B cell (primary cell): ENCODE measurements at regions not wholly inside any gene's neighbourhood (a gene's known extent, or its start where the extent isn't known, plus 50 kb on each side); places are given as distances from the start of the nearest gene placed in this dataset.

Experiments
- ATAC-seq: fragments of 200-7000 bp; cut with Tn5 transposase; one replicate; pipeline ENCODE4 v1.10.0; 2021; ENCODE audit warnings: low read depth, mild to moderate bottlenecking, moderate number of reproducible peaks, moderate library complexity
- CTCF ChIA-PET: fragments of 350-600 bp; sonication (Branson Sonifier 250); formaldehyde crosslinking; loops from one replicate; lab custom pipeline; 2021; ENCODE audit warnings: antibody characterized with exemption, inconsistent platforms; lab: Charles Lee
- POLR2A ChIA-PET: fragments of 350-600 bp; sonication (Branson Sonifier 250); formaldehyde crosslinking; loops from one replicate; lab custom pipeline; 2021; ENCODE audit warnings: antibody characterized with exemption; lab: Charles Lee
- DNase-seq: peaks from one replicate; pipeline ENCODE4 v3.0.0; 2013
- H2AFZ ChIP-seq: 2 replicates; pipeline ENCODE4 v1.6.1; 2012; ENCODE audit warnings: mild to moderate bottlenecking, low read depth, low read length; ENCODE audit not compliant: insufficient read depth, poor library complexity, severe bottlenecking
- H3K27ac ChIP-seq, 2 donors: 1 replicate in 1 of 2; 2 replicates in 1 of 2; pipeline ENCODE4 v1.5.1; 2012 to 2013; ENCODE audit warnings: low read length in 2 of 2, mild to moderate bottlenecking in 2 of 2, moderate library complexity in 1 of 2
- H3K27me3 ChIP-seq, 4 experiments: fragments of 200-600 bp in 1 of 4; sonication (generic) in 1 of 4; replicated peaks in 1 of 4; 1 replicate in 2 of 4; 2 replicates in 2 of 4; pipeline versions ENCODE4 v1.6.1 to v1.7.0; 2013 to 2016; ENCODE audit warnings: low read length in 3 of 4, mild to moderate bottlenecking in 2 of 4, mixed read lengths in 1 of 4, moderate library complexity in 1 of 4; ENCODE audit not compliant: insufficient read depth in 4 of 4, control insufficient read depth in 3 of 4; ENCODE audit errors: control extremely low read depth in 1 of 4
- H3K36me3 ChIP-seq, 2 experiments: replicated peaks in 1 of 2; 1 replicate in 1 of 2; 2 replicates in 1 of 2; pipeline versions ENCODE4 v1.6.1 to v1.7.1; 2013; ENCODE audit warnings: low read length in 1 of 2; ENCODE audit not compliant: insufficient read depth in 2 of 2, control insufficient read depth in 1 of 2; ENCODE audit errors: control extremely low read depth in 1 of 2, extremely low read depth in 1 of 2
- H3K4me1 ChIP-seq, 2 donors: fragments of 200-600 bp in 1 of 2; sonication (generic) in 1 of 2; 1 replicate in 1 of 2; 2 replicates in 1 of 2; pipeline versions ENCODE4 v1.5.1 to v1.6.1; 2013 to 2017; ENCODE audit warnings: low read length in 2 of 2; ENCODE audit not compliant: control insufficient read depth in 2 of 2, insufficient read depth in 2 of 2
- H3K4me2 ChIP-seq: replicated peaks from 2 replicates; pipeline ENCODE3; 2012; ENCODE audit warnings: mild to moderate bottlenecking, low read depth, low read length; ENCODE audit not compliant: poor library complexity, severe bottlenecking
- H3K4me3 ChIP-seq, 5 experiments: fragments of 200-600 bp in 1 of 5; sonication (generic) in 1 of 5; 1 replicate in 3 of 5; 2 replicates in 2 of 5; pipeline versions ENCODE4 v1.5.1 to v1.7.0; 2011 to 2016; ENCODE audit warnings: low read length in 4 of 5, mild to moderate bottlenecking in 4 of 5, low read depth in 2 of 5, control low read depth in 1 of 5, moderate library complexity in 1 of 5; ENCODE audit not compliant: insufficient read depth in 1 of 5; ENCODE audit errors: control extremely low read depth in 1 of 5, extremely low read depth in 1 of 5
- H3K79me2 ChIP-seq: fragments of 200-600 bp; sonication (generic); one replicate; pipeline ENCODE4 v1.6.0; 2016; ENCODE audit warnings: low read length; ENCODE audit not compliant: control insufficient read depth, insufficient read depth
- H3K9ac ChIP-seq: fragments of 200-600 bp; sonication (generic); 2 replicates; pipeline ENCODE4 v1.6.1; 2017; ENCODE audit warnings: mild to moderate bottlenecking, low read length, moderate library complexity
- H3K9me3 ChIP-seq, 3 donors: one replicate each; pipeline versions ENCODE4 v1.6.1 to v1.7.1; 2013; ENCODE audit warnings: low read length in 2 of 3; ENCODE audit not compliant: control insufficient read depth in 2 of 3, insufficient read depth in 1 of 3; ENCODE audit errors: control extremely low read depth in 1 of 3
- H4K20me1 ChIP-seq: 2 replicates; pipeline ENCODE4 v1.6.0; 2012; ENCODE audit warnings: mild to moderate bottlenecking, low read length; ENCODE audit not compliant: insufficient read depth, control insufficient read depth, poor library complexity, severe bottlenecking
- H3K27ac Mint-ChIP-seq: one replicate; pipeline ENCODE4 v1.8.0; 2021; ENCODE audit warnings: mixed read lengths
- H3K27me3 Mint-ChIP-seq: one replicate; pipeline ENCODE4 v1.8.0; 2021; ENCODE audit warnings: mixed read lengths
- H3K4me1 Mint-ChIP-seq: one replicate; pipeline ENCODE4 v1.8.0; 2021; ENCODE audit warnings: mixed read lengths
- H3K4me3 Mint-ChIP-seq: one replicate; pipeline ENCODE4 v1.8.0; 2021; ENCODE audit warnings: mixed read lengths
- H3K9me3 Mint-ChIP-seq: one replicate; pipeline ENCODE4 v1.8.0; 2022; ENCODE audit warnings: mixed read lengths; ENCODE audit not compliant: insufficient read depth
- EZH2 ChIP-seq: IDR thresholded peaks from 2 replicates; pipeline ENCODE4 v1.6.1; 2012; ENCODE audit warnings: borderline replicate concordance, low read depth, mild to moderate bottlenecking, moderate library complexity, low read length; ENCODE audit not compliant: insufficient read depth, poor library complexity, severe bottlenecking
- WGBS: methylation state at CpG from one replicate; pipeline ENCODE4 v1.1.5; 2013; ENCODE audit warnings: missing lambda C conversion rate; ENCODE audit not compliant: insufficient coverage; 5-methylcytosine and 5-hydroxymethylcytosine counted together
- intact Hi-C: fragments of 100-400 bp; cut with micrococcal nuclease; formaldehyde crosslinking; loops from one replicate; pipeline ENCODE4 v1.10.0; 2022
- TF ChIP-seq, protein P1 (sequence below): fragments of 200-600 bp; IDR thresholded peaks from one replicate; pipeline ENCODE4 v1.8.0; 2022; ENCODE audit warnings: antibody characterized with exemption, mild to moderate bottlenecking

DNA sequence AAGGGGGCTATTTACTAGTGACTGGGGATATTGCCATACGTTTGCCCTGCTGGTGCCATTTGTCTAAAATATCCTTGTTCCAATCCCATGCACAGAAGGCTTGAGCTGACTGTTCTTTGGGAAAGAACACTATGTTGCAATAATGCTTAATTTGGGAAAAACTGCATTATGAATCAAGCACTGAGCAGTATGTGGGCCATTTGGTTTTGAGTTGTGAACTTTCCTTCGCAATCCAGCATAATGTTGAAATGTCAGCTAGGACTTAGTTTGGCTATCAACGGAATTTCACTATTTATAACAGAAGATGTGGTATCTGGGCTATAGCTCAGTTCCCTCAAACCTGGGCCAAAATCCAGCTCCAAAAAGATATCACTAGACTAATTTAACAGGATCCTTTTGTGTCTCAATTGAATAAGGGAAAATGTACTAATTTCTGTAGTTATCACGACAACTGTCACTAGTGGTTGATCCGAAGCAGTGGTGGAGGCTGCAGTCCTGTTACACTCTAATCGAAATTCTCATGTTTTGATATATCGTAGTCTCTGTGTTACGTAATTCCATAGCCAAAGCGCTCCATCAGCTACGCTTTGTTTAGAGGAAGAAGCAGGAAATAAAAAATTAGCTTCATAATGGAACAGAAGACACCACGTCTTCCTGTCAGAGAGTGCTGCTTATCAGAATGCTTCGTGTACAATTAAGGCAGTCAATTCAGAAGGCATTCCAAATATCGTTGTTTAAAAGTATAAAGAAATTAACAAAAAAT is 686.8 kb upstream of the SALL3 start:
- intact Hi-C loops: no loop called here
- no peak for ATAC-seq
- Histone ChIP-seq H2AFZ (no peak overlapping the region), H4K20me1 (no peaks in the 10 kb centered on the region), H3K36me3 (no peaks in the 10 kb centered on the region), H3K9me3 (peaks cover 0 to 25% (median 0%) of the 10 kb centered on the region in 3 donors), H3K27ac (no peak overlapping the region), H3K4me1 (no peaks in the 10 kb centered on the region), H3K9ac (no peak overlapping the region), H3K79me2 (no peaks in the 10 kb centered on the region), H3K27me3 (no peaks in the 10 kb centered on the region), H3K4me3 (no peak overlapping the region), H3K4me2 (no peak overlapping the region)
- Mint-ChIP-seq H3K9me3 (no peaks in the 10 kb centered on the region), H3K27me3 (no peaks in the 10 kb centered on the region), H3K4me3 (no peak overlapping the region), H3K4me1 (no peaks in the 10 kb centered on the region), H3K27ac (no peak overlapping the region)
- CTCF ChIA-PET: no interaction called here
- WGBS: 80% methylated on average over 11 of the region's 13 CpGs
- POLR2A ChIA-PET: no interaction called here
- no peak for DNase-seq
- TF ChIP-seq EZH2: no peak
- TF ChIP-seq, protein P1, sequence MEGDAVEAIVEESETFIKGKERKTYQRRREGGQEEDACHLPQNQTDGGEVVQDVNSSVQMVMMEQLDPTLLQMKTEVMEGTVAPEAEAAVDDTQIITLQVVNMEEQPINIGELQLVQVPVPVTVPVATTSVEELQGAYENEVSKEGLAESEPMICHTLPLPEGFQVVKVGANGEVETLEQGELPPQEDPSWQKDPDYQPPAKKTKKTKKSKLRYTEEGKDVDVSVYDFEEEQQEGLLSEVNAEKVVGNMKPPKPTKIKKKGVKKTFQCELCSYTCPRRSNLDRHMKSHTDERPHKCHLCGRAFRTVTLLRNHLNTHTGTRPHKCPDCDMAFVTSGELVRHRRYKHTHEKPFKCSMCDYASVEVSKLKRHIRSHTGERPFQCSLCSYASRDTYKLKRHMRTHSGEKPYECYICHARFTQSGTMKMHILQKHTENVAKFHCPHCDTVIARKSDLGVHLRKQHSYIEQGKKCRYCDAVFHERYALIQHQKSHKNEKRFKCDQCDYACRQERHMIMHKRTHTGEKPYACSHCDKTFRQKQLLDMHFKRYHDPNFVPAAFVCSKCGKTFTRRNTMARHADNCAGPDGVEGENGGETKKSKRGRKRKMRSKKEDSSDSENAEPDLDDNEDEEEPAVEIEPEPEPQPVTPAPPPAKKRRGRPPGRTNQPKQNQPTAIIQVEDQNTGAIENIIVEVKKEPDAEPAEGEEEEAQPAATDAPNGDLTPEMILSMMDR: no peak

DNA sequence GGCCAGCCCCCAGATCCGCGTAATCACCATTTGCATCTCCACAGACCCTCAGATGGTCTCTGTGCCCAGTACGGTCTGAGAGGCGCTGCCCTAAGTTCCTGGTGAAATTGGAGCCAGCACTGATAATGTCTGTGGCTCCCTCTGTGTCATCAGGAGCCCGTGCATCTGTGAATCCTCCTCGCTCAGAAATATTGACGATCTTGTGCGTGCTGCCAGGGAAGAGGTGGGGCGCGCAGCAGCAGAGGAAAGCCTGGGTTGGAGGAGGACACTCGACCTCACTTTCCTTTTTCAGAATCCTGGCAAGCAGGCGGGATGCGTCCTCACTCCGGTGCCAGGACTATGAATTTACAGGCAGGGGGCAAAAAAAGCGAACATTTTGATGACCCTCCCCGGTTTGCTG is 686.1 kb upstream of the SALL3 start:
- Histone ChIP-seq H3K9ac (no peak overlapping the region), H2AFZ (no peak overlapping the region), H3K79me2 (no peaks in the 10 kb centered on the region), H3K9me3 (peaks cover 0 to 25% (median 0%) of the 10 kb centered on the region in 3 donors), H3K4me2 (no peak overlapping the region), H3K27me3 (no peaks in the 10 kb centered on the region), H3K27ac (no peak overlapping the region), H4K20me1 (no peaks in the 10 kb centered on the region), H3K4me3 (no peak overlapping the region), H3K4me1 (no peaks in the 10 kb centered on the region), H3K36me3 (no peaks in the 10 kb centered on the region)
- no peaks in the 10 kb centered on the region for H3K9me3 Mint-ChIP-seq
- intact Hi-C loops: no loop called here
- no peak for ATAC-seq
- H3K27ac Mint-ChIP-seq: no peak overlapping the region
- no peaks in the 10 kb centered on the region for H3K4me1 Mint-ChIP-seq
- no peak for DNase-seq
- H3K27me3 Mint-ChIP-seq: no peaks in the 10 kb centered on the region
- TF ChIP-seq, protein P1: no peak
- no peak for TF ChIP-seq EZH2
- WGBS: 77% methylated on average over 14 of the region's 16 CpGs
- POLR2A ChIA-PET: no interaction called here
- no peak overlapping the region for H3K4me3 Mint-ChIP-seq
- CTCF ChIA-PET: no interaction called here
